Panc1 (cell line): ENCODE measurements at regions not wholly inside any gene's neighbourhood (a gene's known extent, or its start where the extent isn't known, plus 50 kb on each side); places are given as distances from the start of the nearest gene placed in this dataset.

Experiments used
- ATAC-seq: fragments of 200-7000 bp; cut with Tn5 transposase; 2 replicates; pipeline ENCODE4 v1.9.1; 2020; ENCODE audit warnings: mild to moderate bottlenecking, moderate library complexity
- BruUV-seq: library from RNA; stranded (reverse); fragments of 400-500 nt; replicated peaks from 2 replicates; lab custom pipeline; 2021; lab: Mats Ljungman, UMichigan
- CTCF ChIA-PET: fragments of 300-600 bp; sonication (Branson Sonifier 250); formaldehyde crosslinking; loops from one replicate; lab custom pipeline; 2022; ENCODE audit warnings: antibody characterized with exemption; lab: Charles Lee
- POLR2A ChIA-PET: fragments of 300-600 bp; sonication (Branson Sonifier 250); formaldehyde crosslinking; loops from one replicate; lab custom pipeline; 2022; ENCODE audit warnings: antibody characterized with exemption; lab: Charles Lee
- DNase-seq: peaks from one replicate; pipeline ENCODE4 v3.0.0-alpha.2; 2010; ENCODE audit warnings: low read depth, low spot score
- H3K27ac ChIP-seq: 2 replicates; pipeline ENCODE4 v1.5.1; 2011; ENCODE audit warnings: mild to moderate bottlenecking, low read length, inconsistent platforms
- H3K27me3 ChIP-seq: fragments of 200-500 bp; sonication (Bioruptor generic); 2 replicates; pipeline ENCODE4 v1.6.0; 2014; ENCODE audit warnings: low read length, inconsistent platforms; ENCODE audit not compliant: control insufficient read depth, insufficient read depth
- H3K36me3 ChIP-seq: fragments of 200-500 bp; sonication (Bioruptor generic); 2 replicates; pipeline ENCODE4 v1.5.1; 2014; ENCODE audit warnings: inconsistent platforms, mild to moderate bottlenecking, low read length, moderate library complexity; ENCODE audit not compliant: control insufficient read depth, insufficient read depth
- H3K4me1 ChIP-seq: 2 replicates; pipeline ENCODE4 v1.5.1; 2011; ENCODE audit warnings: inconsistent platforms, mild to moderate bottlenecking, low read length, moderate library complexity; ENCODE audit not compliant: control insufficient read depth, insufficient read depth
- H3K4me3 ChIP-seq, 2 experiments: 2 replicates each; pipeline ENCODE4 v1.5.1; 2011 to 2012; ENCODE audit warnings: low read depth in 2 of 2, low read length in 2 of 2, mild to moderate bottlenecking in 2 of 2, inconsistent platforms in 1 of 2, moderate library complexity in 1 of 2
- H3K9me3 ChIP-seq: fragments of 200-500 bp; sonication (Bioruptor generic); 2 replicates; pipeline ENCODE4 v1.5.1; 2014; ENCODE audit warnings: low read depth, mild to moderate bottlenecking, inconsistent platforms, low read length, moderate library complexity; ENCODE audit not compliant: control insufficient read depth, insufficient read depth
- CTCF ChIP-seq: fragments of 450-650 bp; IDR thresholded peaks from 2 replicates; pipeline ENCODE4 v1.5.1; 2017; ENCODE audit warnings: mild to moderate bottlenecking
- POLR2AphosphoS5 ChIP-seq: IDR thresholded peaks from 2 replicates; pipeline ENCODE4 v1.6.1; 2012; ENCODE audit warnings: mild to moderate bottlenecking, low read depth, low read length, moderate library complexity
- SIN3A ChIP-seq: IDR thresholded peaks from 2 replicates; pipeline ENCODE4 v1.6.1; 2012; ENCODE audit warnings: low read depth, mild to moderate bottlenecking, low read length, moderate library complexity, borderline replicate concordance; ENCODE audit not compliant: insufficient read depth
- TCF7L2 ChIP-seq: IDR thresholded peaks from 2 replicates; pipeline ENCODE4 v1.6.1; 2011; ENCODE audit warnings: mild to moderate bottlenecking, low read depth, low read length, inconsistent platforms
- in situ Hi-C: cut with HindIII; loops from 2 replicates; pipeline ENCODE4 v1.10.0; 2016; ENCODE audit warnings: low sequenced_read_pairs, low pct_unique_long_range_greater_than_20kb
- intact Hi-C: fragments of 100-400 bp; cut with micrococcal nuclease; formaldehyde crosslinking; loops from one replicate; pipeline ENCODE4 v1.10.0; 2022; ENCODE audit not compliant: unreplicated experiment
- TF ChIP-seq, protein P1 (sequence below), 2 experiments: IDR thresholded peaks; 2 replicates each; pipeline ENCODE4 v1.6.1; 2011 to 2012; ENCODE audit warnings: low read depth in 2 of 2, control low read depth in 1 of 2, low read length in 1 of 2, mild to moderate bottlenecking in 1 of 2, moderate library complexity in 1 of 2; ENCODE audit not compliant: insufficient read depth in 1 of 2

DNA sequence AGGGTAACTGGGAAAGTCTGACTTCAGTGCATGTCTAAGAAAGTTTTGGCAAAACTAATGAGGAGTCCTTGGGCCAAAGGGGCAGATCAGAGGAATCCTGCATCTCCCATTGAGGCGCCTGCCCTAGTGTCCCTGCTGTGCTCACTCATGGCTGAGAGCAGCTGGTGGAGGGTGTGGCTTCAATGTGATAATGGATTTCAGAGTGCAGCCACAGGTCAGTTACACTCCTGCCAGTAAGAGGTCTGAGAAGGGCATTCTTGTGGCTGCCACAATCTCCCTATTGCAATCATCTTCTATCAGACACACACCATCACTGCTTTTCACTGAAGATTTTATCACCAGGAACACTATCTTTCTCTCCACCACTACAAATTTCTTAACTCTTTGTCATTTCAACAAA, 457.1 kb downstream of the MID1IP1 start:
- Histone ChIP-seq H3K9me3 (no peaks in the 10 kb centered on the region), H3K27ac (no peak overlapping the region), H3K36me3 (no peaks in the 10 kb centered on the region), H3K4me1 (no peaks in the 10 kb centered on the region), H3K4me3 (no peak overlapping the region), H3K27me3 (no peaks in the 10 kb centered on the region)
- intact Hi-C loops: no loop called here
- DNase-seq (no peak), ATAC-seq (no peak)
- ChIA-PET CTCF (interaction anchor here (0.5 kb wide), 1 partner anchor 347 kb away, joined by 10 read pairs; no protein-coding TSS in a partner anchor), POLR2A (no interaction called here)
- TF ChIP-seq, protein P1, sequence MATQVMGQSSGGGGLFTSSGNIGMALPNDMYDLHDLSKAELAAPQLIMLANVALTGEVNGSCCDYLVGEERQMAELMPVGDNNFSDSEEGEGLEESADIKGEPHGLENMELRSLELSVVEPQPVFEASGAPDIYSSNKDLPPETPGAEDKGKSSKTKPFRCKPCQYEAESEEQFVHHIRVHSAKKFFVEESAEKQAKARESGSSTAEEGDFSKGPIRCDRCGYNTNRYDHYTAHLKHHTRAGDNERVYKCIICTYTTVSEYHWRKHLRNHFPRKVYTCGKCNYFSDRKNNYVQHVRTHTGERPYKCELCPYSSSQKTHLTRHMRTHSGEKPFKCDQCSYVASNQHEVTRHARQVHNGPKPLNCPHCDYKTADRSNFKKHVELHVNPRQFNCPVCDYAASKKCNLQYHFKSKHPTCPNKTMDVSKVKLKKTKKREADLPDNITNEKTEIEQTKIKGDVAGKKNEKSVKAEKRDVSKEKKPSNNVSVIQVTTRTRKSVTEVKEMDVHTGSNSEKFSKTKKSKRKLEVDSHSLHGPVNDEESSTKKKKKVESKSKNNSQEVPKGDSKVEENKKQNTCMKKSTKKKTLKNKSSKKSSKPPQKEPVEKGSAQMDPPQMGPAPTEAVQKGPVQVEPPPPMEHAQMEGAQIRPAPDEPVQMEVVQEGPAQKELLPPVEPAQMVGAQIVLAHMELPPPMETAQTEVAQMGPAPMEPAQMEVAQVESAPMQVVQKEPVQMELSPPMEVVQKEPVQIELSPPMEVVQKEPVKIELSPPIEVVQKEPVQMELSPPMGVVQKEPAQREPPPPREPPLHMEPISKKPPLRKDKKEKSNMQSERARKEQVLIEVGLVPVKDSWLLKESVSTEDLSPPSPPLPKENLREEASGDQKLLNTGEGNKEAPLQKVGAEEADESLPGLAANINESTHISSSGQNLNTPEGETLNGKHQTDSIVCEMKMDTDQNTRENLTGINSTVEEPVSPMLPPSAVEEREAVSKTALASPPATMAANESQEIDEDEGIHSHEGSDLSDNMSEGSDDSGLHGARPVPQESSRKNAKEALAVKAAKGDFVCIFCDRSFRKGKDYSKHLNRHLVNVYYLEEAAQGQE (IDR thresholded peaks at IDR 0.05; ENCODE audit: insufficient read depth in 1 of 2, low read depth in 2 of 2, low read length in 1 of 2): no peak
- TF ChIP-seq SIN3A: no peak
- TF ChIP-seq POLR2AphosphoS5: no peak
- no TSS peak for BruUV-seq
- in situ Hi-C loops: no loop called here

DNA sequence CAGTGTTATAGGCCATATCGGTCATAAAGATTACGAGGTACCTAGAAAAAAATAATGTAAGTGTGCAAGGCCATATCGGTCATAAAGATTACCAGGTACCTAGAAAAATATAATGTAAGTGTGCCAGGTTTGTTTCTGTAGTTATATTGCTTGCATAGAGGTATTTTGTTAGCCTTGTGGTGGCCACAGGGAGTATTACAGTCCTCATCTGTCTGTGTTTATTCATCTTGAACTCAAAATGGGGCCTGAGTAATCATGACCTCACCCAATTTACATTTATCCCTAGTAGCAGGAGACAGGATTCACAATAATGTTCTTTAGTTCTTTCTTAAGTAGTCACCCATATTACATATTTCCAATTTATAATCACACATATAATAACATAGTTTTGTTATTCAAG, 459.7 kb downstream of the MID1IP1 start:
- no peaks in the 10 kb centered on the region for H3K9me3 ChIP-seq

More for the DNA sequence above, 459.7 kb downstream of the MID1IP1 start:
- in situ Hi-C loops: no loop called here
- Histone ChIP-seq H3K27me3 (no peaks in the 10 kb centered on the region), H3K36me3 (no peaks in the 10 kb centered on the region), H3K27ac (no peak overlapping the region), H3K4me1 (no peaks in the 10 kb centered on the region), H3K4me3 (no peak overlapping the region)
- BruUV-seq: no TSS peak
- CTCF ChIA-PET: no interaction called here
- DNase-seq: no peak
- intact Hi-C loops: no loop called here
- no peak for ATAC-seq
- POLR2A ChIA-PET: no interaction called here
- TF ChIP-seq TCF7L2 (no peak), POLR2AphosphoS5 (no peak), SIN3A (no peak), CTCF (no peak)
- TF ChIP-seq, protein P1 (IDR thresholded peaks at IDR 0.05; ENCODE audit: insufficient read depth in 1 of 2, low read depth in 2 of 2, low read length in 1 of 2): no peak
